ENCODE measurements at regions not wholly inside any gene's neighbourhood (a gene's known extent, or its start where the extent isn't known, plus 50 kb on each side); places are given as distances from the start of the nearest gene placed in this dataset.

GRCh38 chr20:1784586-1784985, 110.6 kb upstream of the SIRPA start:
- DNase-seq = no peak

- no peak for DNase-seq
These were observed 112.0 kb upstream of the SIRPA start for GRCh38 chr20:1783245-1783644.

GRCh38 chr20:1782181-1782580, 113.0 kb upstream of the SIRPA start:
- DNase-seq = no peak

- no peak for DNase-seq
These were observed 115.6 kb upstream of the SIRPA start for GRCh38 chr20:1779567-1779966.

GRCh38 chr20:1778338-1778737, 116.9 kb upstream of the SIRPA start:
- DNase-seq = no peak

GRCh38 chr20:1777476-1777820, 117.8 kb upstream of the SIRPA start:
- DNase-seq = no peak

GRCh38 chr20:1776681-1777475, 118.3 kb upstream of the SIRPA start:
- DNase-seq = peak; percentile 52

- no peak for DNase-seq
These were observed 117.5 kb upstream of the SIRPG start for GRCh38 chr20:1775117-1775516.

GRCh38 chr20:1774479-1774878, 116.9 kb upstream of the SIRPG start:
- no peak for DNase-seq

GRCh38 chr20:1773816-1774215, 116.2 kb upstream of the SIRPG start:
- DNase-seq = no peak

GRCh38 chr20:1769491-1769890, 111.9 kb upstream of the SIRPG start:
- DNase-seq = no peak

GRCh38 chr20:1766731-1767130, 109.2 kb upstream of the SIRPG start:
- no peak for DNase-seq

GRCh38 chr20:1764136-1765033, 106.8 kb upstream of the SIRPG start:
- DNase-seq = peak; percentile 6

GRCh38 chr20:1761598-1761997, 104.0 kb upstream of the SIRPG start:
- DNase-seq = no peak

- DNase-seq = no peak
These were observed 103.5 kb upstream of the SIRPG start for GRCh38 chr20:1761116-1761515.

- no peak for DNase-seq
These were observed 101.2 kb upstream of the SIRPG start for GRCh38 chr20:1758765-1759164.

GRCh38 chr20:1757606-1758512, 100.3 kb upstream of the SIRPG start:
- no peak for DNase-seq

- no peak for DNase-seq
These were observed 99.5 kb upstream of the SIRPG start for GRCh38 chr20:1757072-1757471.

- no peak for DNase-seq
These were observed 97.2 kb upstream of the SIRPG start for GRCh38 chr20:1754749-1755148.

- DNase-seq = no peak
These were observed 96.7 kb upstream of the SIRPG start for GRCh38 chr20:1754306-1754705.

GRCh38 chr20:1752045-1752444, 94.5 kb upstream of the SIRPG start:
- DNase-seq = no peak

GRCh38 chr20:1748777-1749176, 91.2 kb upstream of the SIRPG start:
- no peak for DNase-seq

GRCh38 chr20:1747953-1748577, 90.5 kb upstream of the SIRPG start:
- no peak for DNase-seq

All from NCI-H1694 treated with DMSO at 0.1 percent for 48 hours (cell line).